Endothelial cell (in vitro differentiated cells): ENCODE measurements at regions not wholly inside any gene's neighbourhood (a gene's known extent, or its start where the extent isn't known, plus 50 kb on each side); places are given as distances from the start of the nearest gene placed in this dataset.

Experiments
- DNase-seq: peaks from one replicate; pipeline ENCODE4 v3.0.0; 2021; ENCODE audit warnings: low spot score
- H3K27ac Mint-ChIP-seq: one replicate; pipeline ENCODE4 v1.8.0; 2021; ENCODE audit warnings: mixed read lengths, inconsistent platforms; ENCODE audit not compliant: unreplicated experiment
- H3K27me3 Mint-ChIP-seq: one replicate; pipeline ENCODE4 v1.8.0; 2021; ENCODE audit warnings: mild to moderate bottlenecking, moderate library complexity, mixed read lengths, inconsistent platforms; ENCODE audit not compliant: unreplicated experiment
- H3K36me3 Mint-ChIP-seq: one replicate; pipeline ENCODE4 v1.8.0; 2021; ENCODE audit warnings: mild to moderate bottlenecking, low read depth, mixed read lengths, inconsistent platforms; ENCODE audit not compliant: unreplicated experiment
- H3K4me1 Mint-ChIP-seq: one replicate; pipeline ENCODE4 v1.8.0; 2021; ENCODE audit warnings: mild to moderate bottlenecking, mixed read lengths, inconsistent platforms; ENCODE audit not compliant: unreplicated experiment
- H3K4me3 Mint-ChIP-seq: one replicate; pipeline ENCODE4 v1.8.0; 2021; ENCODE audit warnings: mild to moderate bottlenecking, mixed read lengths, inconsistent platforms; ENCODE audit not compliant: unreplicated experiment
- H3K9me3 Mint-ChIP-seq: one replicate; pipeline ENCODE4 v1.8.0; 2021; ENCODE audit warnings: mixed read lengths, inconsistent platforms; ENCODE audit not compliant: unreplicated experiment
- TF ChIP-seq, protein P1 (sequence below): fragments of 200-600 bp; sonication (generic); IDR thresholded peaks from one replicate; pipeline ENCODE4 v1.5.0; 2021; ENCODE audit warnings: antibody characterized with exemption; ENCODE audit not compliant: unreplicated experiment

DNA sequence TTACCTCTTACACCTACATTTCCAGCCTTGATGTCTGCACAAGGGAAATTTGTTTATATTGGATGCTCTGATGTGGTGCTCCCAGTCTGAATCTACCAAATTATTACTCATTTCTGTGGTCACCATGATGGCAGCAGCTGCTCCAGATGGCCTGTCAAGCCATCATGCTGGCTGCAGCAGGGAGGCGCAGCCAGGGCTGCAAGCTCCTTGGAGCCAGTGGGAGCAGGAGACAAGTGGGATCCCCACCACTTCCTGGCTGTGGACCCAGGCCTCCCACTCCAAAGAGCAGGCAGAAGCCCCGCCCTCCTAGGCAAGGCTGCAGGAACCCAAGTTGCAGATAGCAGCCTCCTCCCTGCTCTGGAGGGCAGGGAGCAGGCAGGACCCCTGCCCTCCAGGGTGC is 241.1 kb upstream of the ATP10B start:
- Mint-ChIP-seq H3K27ac (no peak overlapping the region), H3K9me3 (no peaks in the 10 kb centered on the region), H3K36me3 (peaks cover 5% of the 10 kb centered on the region), H3K4me3 (no peak overlapping the region), H3K4me1 (peaks cover 11% of the 10 kb centered on the region), H3K27me3 (no peaks in the 10 kb centered on the region)
- TF ChIP-seq, protein P1, sequence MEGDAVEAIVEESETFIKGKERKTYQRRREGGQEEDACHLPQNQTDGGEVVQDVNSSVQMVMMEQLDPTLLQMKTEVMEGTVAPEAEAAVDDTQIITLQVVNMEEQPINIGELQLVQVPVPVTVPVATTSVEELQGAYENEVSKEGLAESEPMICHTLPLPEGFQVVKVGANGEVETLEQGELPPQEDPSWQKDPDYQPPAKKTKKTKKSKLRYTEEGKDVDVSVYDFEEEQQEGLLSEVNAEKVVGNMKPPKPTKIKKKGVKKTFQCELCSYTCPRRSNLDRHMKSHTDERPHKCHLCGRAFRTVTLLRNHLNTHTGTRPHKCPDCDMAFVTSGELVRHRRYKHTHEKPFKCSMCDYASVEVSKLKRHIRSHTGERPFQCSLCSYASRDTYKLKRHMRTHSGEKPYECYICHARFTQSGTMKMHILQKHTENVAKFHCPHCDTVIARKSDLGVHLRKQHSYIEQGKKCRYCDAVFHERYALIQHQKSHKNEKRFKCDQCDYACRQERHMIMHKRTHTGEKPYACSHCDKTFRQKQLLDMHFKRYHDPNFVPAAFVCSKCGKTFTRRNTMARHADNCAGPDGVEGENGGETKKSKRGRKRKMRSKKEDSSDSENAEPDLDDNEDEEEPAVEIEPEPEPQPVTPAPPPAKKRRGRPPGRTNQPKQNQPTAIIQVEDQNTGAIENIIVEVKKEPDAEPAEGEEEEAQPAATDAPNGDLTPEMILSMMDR: no peak
- no peak for DNase-seq

DNA sequence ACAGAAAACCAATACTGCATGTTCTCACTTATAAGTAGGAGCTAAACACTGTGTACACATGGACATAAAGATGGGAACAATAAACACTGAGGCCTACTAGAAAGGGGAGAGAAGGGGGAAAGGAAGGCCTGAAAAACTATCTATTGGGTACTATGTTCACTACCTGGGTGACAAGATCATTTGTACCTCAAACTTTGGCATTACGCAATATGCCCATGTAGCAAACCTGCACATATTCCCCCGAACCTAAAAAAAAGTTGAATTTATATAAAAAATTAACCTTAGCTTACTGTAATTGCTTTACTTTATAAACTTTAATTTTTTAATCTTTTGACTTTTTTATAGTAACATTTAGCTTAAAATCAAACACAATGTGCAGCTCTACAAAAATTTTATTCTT is 237.6 kb upstream of the ATP10B start:
- Mint-ChIP-seq H3K4me1 (no peaks in the 10 kb centered on the region), H3K4me3 (no peak overlapping the region), H3K36me3 (peaks cover 5% of the 10 kb centered on the region), H3K27ac (no peak overlapping the region), H3K27me3 (no peaks in the 10 kb centered on the region), H3K9me3 (no peaks in the 10 kb centered on the region)
- no peak for DNase-seq
- TF ChIP-seq, protein P1: no peak

DNA sequence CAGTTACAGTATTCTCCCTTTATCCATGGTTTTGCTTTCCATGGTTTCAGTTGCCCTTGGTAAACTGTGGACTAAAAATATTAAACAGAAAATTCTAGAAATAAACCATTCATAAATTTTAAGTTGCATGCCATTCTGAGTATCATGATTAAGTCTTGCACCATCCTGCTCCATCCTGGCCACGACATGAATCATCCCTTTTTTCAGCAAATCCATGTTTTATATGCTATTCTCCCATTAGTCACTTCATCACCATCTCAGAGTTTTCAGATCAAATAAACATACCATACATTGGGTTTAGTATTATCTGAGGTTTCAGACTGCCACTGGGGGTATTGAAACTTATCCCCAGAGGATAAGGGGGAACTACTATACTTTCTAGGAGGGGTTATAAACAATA is 234.4 kb upstream of the ATP10B start:
- Mint-ChIP-seq H3K4me3 (no peak overlapping the region), H3K4me1 (no peaks in the 10 kb centered on the region), H3K36me3 (no peaks in the 10 kb centered on the region), H3K9me3 (no peaks in the 10 kb centered on the region), H3K27me3 (no peaks in the 10 kb centered on the region), H3K27ac (no peak overlapping the region)
- DNase-seq: no peak
- TF ChIP-seq, protein P1: no peak

DNA sequence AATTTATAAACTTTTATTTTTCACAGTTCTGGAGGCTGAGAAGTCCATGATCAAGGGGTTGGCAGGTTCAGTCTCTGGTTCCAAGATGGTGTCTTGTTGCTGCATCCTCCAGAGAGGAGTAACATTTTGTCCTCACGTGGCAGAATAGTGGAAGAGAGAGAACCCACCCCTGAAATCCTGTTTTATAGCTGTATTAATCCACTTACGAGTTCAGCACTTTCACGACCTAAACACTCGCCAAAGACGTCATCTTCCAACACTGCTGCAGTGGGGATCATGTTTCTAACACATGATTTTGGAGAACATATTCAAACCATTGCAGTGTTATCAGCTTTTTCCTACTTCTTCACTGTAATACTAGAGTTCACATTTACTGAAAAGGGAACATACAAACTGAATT is 233.0 kb upstream of the ATP10B start:
- Mint-ChIP-seq H3K36me3 (no peaks in the 10 kb centered on the region), H3K9me3 (no peaks in the 10 kb centered on the region), H3K27me3 (no peaks in the 10 kb centered on the region)

DNA sequence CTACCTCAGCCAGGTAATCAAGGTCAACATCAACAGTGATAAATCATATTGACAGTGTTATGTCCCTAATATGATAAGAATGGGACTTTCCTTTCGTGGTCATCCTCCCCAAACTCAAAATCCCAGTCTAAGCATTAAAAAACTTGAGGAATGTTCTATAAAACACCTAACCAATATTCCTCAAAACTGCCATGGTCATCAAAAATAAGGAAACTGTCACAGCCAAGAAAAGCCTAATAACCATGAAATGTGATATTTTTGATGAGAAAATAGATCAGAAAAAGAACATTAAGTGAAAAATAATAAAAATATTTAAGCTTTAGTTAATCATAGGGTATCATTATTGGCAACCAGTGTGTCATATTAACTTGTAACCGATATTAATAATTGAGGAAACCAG is 232.1 kb upstream of the ATP10B start:
- H3K9me3 Mint-ChIP-seq: no peaks in the 10 kb centered on the region
- H3K4me1 Mint-ChIP-seq: no peaks in the 10 kb centered on the region
- H3K4me3 Mint-ChIP-seq: no peak overlapping the region
- no peak for DNase-seq
- TF ChIP-seq, protein P1: no peak
- no peak overlapping the region for H3K27ac Mint-ChIP-seq
- no peaks in the 10 kb centered on the region for H3K36me3 Mint-ChIP-seq
- H3K27me3 Mint-ChIP-seq: no peaks in the 10 kb centered on the region

More for the DNA sequence above, 233.0 kb upstream of the ATP10B start:
- Mint-ChIP-seq H3K27ac (no peak overlapping the region), H3K4me1 (no peaks in the 10 kb centered on the region), H3K4me3 (no peak overlapping the region)
- no peak for DNase-seq
- TF ChIP-seq, protein P1: no peak
